A549 (cell line): ENCODE measurements at regions not wholly inside any gene's neighbourhood (a gene's known extent, or its start where the extent isn't known, plus 50 kb on each side); places are given as distances from the start of the nearest gene placed in this dataset.

Experiments used
- ATAC-seq, 2 experiments: fragments of 200-7000 bp in 1 of 2; fragments of >200 bp in 1 of 2; cut with Nextera tagmentation in 1 of 2; cut with Tn5 transposase in 1 of 2; 3 replicates each; pipeline versions ENCODE4 v1.8.0 to v1.9.1; 2018 to 2020; ENCODE audit warnings: mild to moderate bottlenecking in 1 of 2, moderate library complexity in 1 of 2
- CTCF ChIA-PET: fragments of 300-600 bp; sonication (Branson Sonifier 250); formaldehyde crosslinking; extraction: SDS; loops from one replicate; lab custom pipeline; 2021; ENCODE audit warnings: antibody characterized with exemption, inconsistent platforms; lab: Yijun Ruan, JAX
- POLR2A ChIA-PET: fragments of 350-600 bp; formaldehyde crosslinking; extraction: SDS; loops from one replicate; lab custom pipeline; 2021; ENCODE audit warnings: antibody characterized with exemption, inconsistent platforms; lab: Yijun Ruan, JAX
- DNase-seq, 2 experiments: peaks; one replicate each; pipeline versions ENCODE4 v3.0.0 to v3.0.0-alpha.2; 2011 to 2016; ENCODE audit warnings: low read depth in 1 of 2, low spot score in 1 of 2
- FAIRE-seq: peaks from 2 replicates; lab custom pipeline; 2011; peaks lifted over from hg19 to GRCh38; lab: Jason Lieb, UNC
- H3K27ac ChIP-seq, 2 experiments: fragments of >200 bp; sonication (Bioruptor Twin); formaldehyde crosslinking; 3 replicates each; pipeline ENCODE4 v1.5.1; 2016 to 2017
- H3K4me1 ChIP-seq: fragments of >200 bp; sonication (Bioruptor Twin); formaldehyde crosslinking; 3 replicates; pipeline ENCODE4 v1.6.1; 2016
- H3K4me2 ChIP-seq: fragments of >200 bp; sonication (Bioruptor Twin); formaldehyde crosslinking; 3 replicates; pipeline ENCODE4 v1.6.1; 2016
- H3K4me3 ChIP-seq: fragments of >200 bp; sonication (Bioruptor Twin); formaldehyde crosslinking; 3 replicates; pipeline ENCODE4 v1.5.1; 2016
- H3K9me3 ChIP-seq: fragments of >200 bp; sonication (Bioruptor Twin); formaldehyde crosslinking; 3 replicates; pipeline ENCODE4 v1.6.1; 2016
- CBX2 ChIP-seq: fragments of 200-600 bp; sonication (generic); IDR thresholded peaks from 2 replicates; pipeline ENCODE4 v1.6.1; 2016; ENCODE audit warnings: low read depth, mild to moderate bottlenecking, borderline replicate concordance
- CEBPB ChIP-seq, 2 experiments: fragments of >200 bp in 1 of 2; sonication (Bioruptor Twin) in 1 of 2; formaldehyde crosslinking in 1 of 2; IDR thresholded peaks; 2 replicates each; pipeline ENCODE4 v1.6.1; 2012 to 2016
- EHF ChIP-seq: fragments of 250-450 bp; sonication (Bioruptor Pico); IDR thresholded peaks from 2 replicates; pipeline ENCODE4 v1.5.0; 2020; ENCODE audit warnings: mild to moderate bottlenecking
- EHMT2 ChIP-seq: fragments of 200-600 bp; sonication (generic); IDR thresholded peaks from 2 replicates; pipeline ENCODE4 v1.6.1; 2016; ENCODE audit warnings: antibody characterized with exemption, low read depth, mild to moderate bottlenecking, moderate library complexity
- FOSB ChIP-seq: fragments of 250-450 bp; sonication (Bioruptor Pico); IDR thresholded peaks from 2 replicates; pipeline ENCODE4 v1.5.0; 2020; ENCODE audit warnings: mild to moderate bottlenecking, moderate library complexity
- MAFK ChIP-seq: fragments of 450-650 bp; IDR thresholded peaks from 2 replicates; pipeline ENCODE4 v1.6.1; 2014; ENCODE audit not compliant: partially characterized antibody
- MAZ ChIP-seq: fragments of 150-350 bp; IDR thresholded peaks from 2 replicates; pipeline ENCODE4 v1.6.1; 2014; ENCODE audit warnings: antibody characterized with exemption, low read depth, low read length, borderline replicate concordance
- NFE2L2 ChIP-seq: fragments of 150-350 bp; conservative IDR thresholded peaks from 2 replicates; pipeline ENCODE4 v1.6.1; 2014; ENCODE audit warnings: low read length
- NR3C1 ChIP-seq: fragments of >200 bp; sonication (Bioruptor Twin); formaldehyde crosslinking; IDR thresholded peaks from 3 replicates; pipeline ENCODE4 v1.6.1; 2017
- POLR2A ChIP-seq: IDR thresholded peaks from 2 replicates; pipeline ENCODE4 v1.6.1; 2012; ENCODE audit warnings: mild to moderate bottlenecking, low read length
- POLR2AphosphoS2 ChIP-seq: conservative IDR thresholded peaks from 2 replicates; pipeline ENCODE4 v1.6.1; 2012; ENCODE audit warnings: low read length, improper control_type of control experiment, inconsistent platforms
- RAD21 ChIP-seq, 2 experiments: fragments of >200 bp in 1 of 2; sonication (Bioruptor Twin) in 1 of 2; formaldehyde crosslinking in 1 of 2; IDR thresholded peaks in 1 of 2; conservative IDR thresholded peaks in 1 of 2; 2 replicates in 1 of 2; 3 replicates in 1 of 2; pipeline ENCODE4 v1.6.1; 2012 to 2018; ENCODE audit warnings: inconsistent platforms in 1 of 2
- RFX5 ChIP-seq: fragments of 450-650 bp; IDR thresholded peaks from 2 replicates; pipeline ENCODE4 v1.7.1; 2014; ENCODE audit warnings: antibody characterized with exemption, mild to moderate bottlenecking, moderate library complexity
- SMC3 ChIP-seq: fragments of >200 bp; sonication (Bioruptor Twin); formaldehyde crosslinking; IDR thresholded peaks from 3 replicates; pipeline ENCODE4 v1.6.1; 2018; ENCODE audit warnings: inconsistent platforms
- TFCP2L1 ChIP-seq: fragments of 250-450 bp; sonication (Bioruptor Pico); IDR thresholded peaks from 2 replicates; pipeline ENCODE4 v1.5.0; 2021; ENCODE audit warnings: mild to moderate bottlenecking
- ZFP36 ChIP-seq: fragments of 450-650 bp; IDR thresholded peaks from 2 replicates; pipeline ENCODE4 v1.6.1; 2014; ENCODE audit warnings: borderline replicate concordance; ENCODE audit not compliant: partially characterized antibody
- ZNF302 ChIP-seq: fragments of 250-450 bp; sonication (Bioruptor Pico); IDR thresholded peaks from 2 replicates; pipeline ENCODE4 v1.9.0; 2021; ENCODE audit warnings: inconsistent platforms, mild to moderate bottlenecking, moderate library complexity
- WGBS: methylation state at CpG from one replicate; pipeline ENCODE4 v1.1.6; 2017; ENCODE audit errors: missing lambda C conversion rate; 5-methylcytosine and 5-hydroxymethylcytosine counted together
- TF ChIP-seq, protein P1 (sequence below): fragments of >200 bp; sonication (Bioruptor Twin); formaldehyde crosslinking; IDR thresholded peaks from 2 replicates; pipeline ENCODE4 v1.6.1; 2016
- TF ChIP-seq, protein P2 (sequence below): fragments of 150-350 bp; IDR thresholded peaks from 2 replicates; pipeline ENCODE4 v1.6.1; 2014; ENCODE audit warnings: low read depth, mild to moderate bottlenecking, low read length
- TF ChIP-seq, protein P3 (sequence below): fragments of 250-450 bp; sonication (Bioruptor Pico); IDR thresholded peaks from 2 replicates; pipeline ENCODE4 v1.5.0; 2020; ENCODE audit warnings: low read depth, mild to moderate bottlenecking, moderate library complexity
- TF ChIP-seq, protein P4 (sequence below): fragments of 250-450 bp; sonication (Bioruptor Pico); IDR thresholded peaks from 2 replicates; pipeline ENCODE4 v1.5.0; 2021; ENCODE audit warnings: mild to moderate bottlenecking, moderate library complexity, borderline replicate concordance
- TF ChIP-seq, protein P5 (sequence below): IDR thresholded peaks from 2 replicates; pipeline ENCODE4 v1.6.1; 2012
- TF ChIP-seq, protein P6 (sequence below): fragments of 450-650 bp; IDR thresholded peaks from 2 replicates; pipeline ENCODE4 v1.6.1; 2014; ENCODE audit warnings: antibody characterized with exemption
- TF ChIP-seq, protein P7 (sequence below): fragments of 200-600 bp; sonication (generic); IDR thresholded peaks from 2 replicates; pipeline ENCODE4 v1.6.1; 2016; ENCODE audit warnings: antibody characterized with exemption, mild to moderate bottlenecking, moderate library complexity

DNA sequence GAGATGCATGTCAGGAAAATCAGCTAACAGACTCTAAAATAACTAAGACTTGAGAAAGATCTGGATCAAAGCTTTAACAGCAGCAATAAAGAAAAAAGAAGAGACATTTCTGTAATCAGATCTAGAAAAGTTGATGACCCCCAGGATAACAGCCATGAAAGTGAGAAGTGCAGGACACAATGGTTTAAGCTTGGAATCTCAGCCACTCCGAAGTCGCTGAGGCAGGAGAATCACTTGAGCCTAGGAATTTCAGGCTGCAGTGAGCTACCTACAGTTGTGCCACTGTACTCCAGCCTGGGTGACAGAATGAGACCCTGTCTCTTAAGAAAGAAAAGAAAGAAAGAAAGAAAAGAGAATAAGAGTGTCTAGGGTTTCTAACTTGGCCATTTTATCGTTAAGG is 544.1 kb downstream of the CD83 start (continued):
- TF ChIP-seq EHF (CRISPR knock-in tag) = no peak
- TF ChIP-seq, protein P1, sequence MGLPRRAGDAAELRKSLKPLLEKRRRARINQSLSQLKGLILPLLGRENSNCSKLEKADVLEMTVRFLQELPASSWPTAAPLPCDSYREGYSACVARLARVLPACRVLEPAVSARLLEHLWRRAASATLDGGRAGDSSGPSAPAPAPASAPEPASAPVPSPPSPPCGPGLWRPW = no peak
- TF ChIP-seq SMC3 = no peak
- no peak for TF ChIP-seq RFX5
- TF ChIP-seq CBX2 = no peak
- TF ChIP-seq FOSB (CRISPR knock-in tag) = no peak
- TF ChIP-seq, protein P2, sequence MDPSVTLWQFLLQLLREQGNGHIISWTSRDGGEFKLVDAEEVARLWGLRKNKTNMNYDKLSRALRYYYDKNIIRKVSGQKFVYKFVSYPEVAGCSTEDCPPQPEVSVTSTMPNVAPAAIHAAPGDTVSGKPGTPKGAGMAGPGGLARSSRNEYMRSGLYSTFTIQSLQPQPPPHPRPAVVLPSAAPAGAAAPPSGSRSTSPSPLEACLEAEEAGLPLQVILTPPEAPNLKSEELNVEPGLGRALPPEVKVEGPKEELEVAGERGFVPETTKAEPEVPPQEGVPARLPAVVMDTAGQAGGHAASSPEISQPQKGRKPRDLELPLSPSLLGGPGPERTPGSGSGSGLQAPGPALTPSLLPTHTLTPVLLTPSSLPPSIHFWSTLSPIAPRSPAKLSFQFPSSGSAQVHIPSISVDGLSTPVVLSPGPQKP = no peak
- no peak for TF ChIP-seq POLR2A
- TF ChIP-seq, protein P3, sequence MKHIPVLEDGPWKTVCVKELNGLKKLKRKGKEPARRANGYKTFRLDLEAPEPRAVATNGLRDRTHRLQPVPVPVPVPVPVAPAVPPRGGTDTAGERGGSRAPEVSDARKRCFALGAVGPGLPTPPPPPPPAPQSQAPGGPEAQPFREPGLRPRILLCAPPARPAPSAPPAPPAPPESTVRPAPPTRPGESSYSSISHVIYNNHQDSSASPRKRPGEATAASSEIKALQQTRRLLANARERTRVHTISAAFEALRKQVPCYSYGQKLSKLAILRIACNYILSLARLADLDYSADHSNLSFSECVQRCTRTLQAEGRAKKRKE (CRISPR knock-in tag) = no peak
- no peak for TF ChIP-seq TFCP2L1 (CRISPR knock-in tag)
- TF ChIP-seq POLR2AphosphoS2 = no peak

DNA sequence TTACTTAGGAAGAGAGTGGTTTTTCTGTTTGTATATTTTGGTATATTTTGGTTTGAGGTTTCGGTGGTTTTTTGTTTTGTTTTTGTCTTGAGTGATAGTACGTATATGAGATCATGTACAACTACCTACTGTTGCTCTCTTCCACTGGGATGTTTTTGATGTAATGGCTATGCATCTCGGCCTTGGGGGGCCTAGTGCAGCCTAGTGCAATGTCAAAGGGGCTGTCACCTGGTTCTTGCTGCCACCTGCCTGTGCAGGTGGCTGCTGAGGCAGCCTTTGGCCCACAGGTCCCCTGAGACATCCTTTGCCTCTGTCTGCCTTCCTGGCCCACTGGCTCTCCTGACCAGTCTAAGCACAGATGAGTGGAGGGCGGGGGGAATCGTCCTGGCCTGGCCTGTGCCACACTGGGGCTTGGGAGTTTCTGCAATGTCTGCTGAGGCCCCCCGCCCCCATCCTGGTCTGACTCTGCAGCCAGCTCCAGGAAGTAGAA is 546.6 kb downstream of the CD83 start:
- Histone ChIP-seq H3K4me2 (no peak overlapping the region), H3K27ac (peak overlapping the region in 1 of 2 experiments; percentile 50; a peak in 1 of 6 replicates), H3K4me3 (no peak overlapping the region), H3K9me3 (no peaks in the 10 kb centered on the region), H3K4me1 (0 out of 3 replicates have a peak, but pooled peaks cover 4% of the 10 kb centered on the region)
- POLR2A ChIA-PET = no interaction called here
- DNase-seq (no peak), FAIRE-seq (no peak), ATAC-seq (no peak)
- 63% methylated on average over 5 of the region's 6 CpGs for WGBS
- TF ChIP-seq, protein P4, sequence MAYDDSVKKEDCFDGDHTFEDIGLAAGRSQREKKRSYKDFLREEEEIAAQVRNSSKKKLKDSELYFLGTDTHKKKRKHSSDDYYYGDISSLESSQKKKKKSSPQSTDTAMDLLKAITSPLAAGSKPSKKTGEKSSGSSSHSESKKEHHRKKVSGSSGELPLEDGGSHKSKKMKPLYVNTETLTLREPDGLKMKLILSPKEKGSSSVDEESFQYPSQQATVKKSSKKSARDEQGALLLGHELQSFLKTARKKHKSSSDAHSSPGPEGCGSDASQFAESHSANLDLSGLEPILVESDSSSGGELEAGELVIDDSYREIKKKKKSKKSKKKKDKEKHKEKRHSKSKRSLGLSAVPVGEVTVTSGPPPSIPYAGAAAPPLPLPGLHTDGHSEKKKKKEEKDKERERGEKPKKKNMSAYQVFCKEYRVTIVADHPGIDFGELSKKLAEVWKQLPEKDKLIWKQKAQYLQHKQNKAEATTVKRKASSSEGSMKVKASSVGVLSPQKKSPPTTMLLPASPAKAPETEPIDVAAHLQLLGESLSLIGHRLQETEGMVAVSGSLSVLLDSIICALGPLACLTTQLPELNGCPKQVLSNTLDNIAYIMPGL (CRISPR knock-in tag) = no peak
- TF ChIP-seq MAFK = no peak
- TF ChIP-seq, protein P5, sequence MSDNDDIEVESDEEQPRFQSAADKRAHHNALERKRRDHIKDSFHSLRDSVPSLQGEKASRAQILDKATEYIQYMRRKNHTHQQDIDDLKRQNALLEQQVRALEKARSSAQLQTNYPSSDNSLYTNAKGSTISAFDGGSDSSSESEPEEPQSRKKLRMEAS = no peak
- TF ChIP-seq EHMT2 = no peak
- no peak for TF ChIP-seq NFE2L2
- CTCF ChIA-PET = interaction anchor here (1.0 kb wide), 1 partner anchor 50 kb away, joined by 3 read pairs; no protein-coding TSS in a partner anchor

DNA sequence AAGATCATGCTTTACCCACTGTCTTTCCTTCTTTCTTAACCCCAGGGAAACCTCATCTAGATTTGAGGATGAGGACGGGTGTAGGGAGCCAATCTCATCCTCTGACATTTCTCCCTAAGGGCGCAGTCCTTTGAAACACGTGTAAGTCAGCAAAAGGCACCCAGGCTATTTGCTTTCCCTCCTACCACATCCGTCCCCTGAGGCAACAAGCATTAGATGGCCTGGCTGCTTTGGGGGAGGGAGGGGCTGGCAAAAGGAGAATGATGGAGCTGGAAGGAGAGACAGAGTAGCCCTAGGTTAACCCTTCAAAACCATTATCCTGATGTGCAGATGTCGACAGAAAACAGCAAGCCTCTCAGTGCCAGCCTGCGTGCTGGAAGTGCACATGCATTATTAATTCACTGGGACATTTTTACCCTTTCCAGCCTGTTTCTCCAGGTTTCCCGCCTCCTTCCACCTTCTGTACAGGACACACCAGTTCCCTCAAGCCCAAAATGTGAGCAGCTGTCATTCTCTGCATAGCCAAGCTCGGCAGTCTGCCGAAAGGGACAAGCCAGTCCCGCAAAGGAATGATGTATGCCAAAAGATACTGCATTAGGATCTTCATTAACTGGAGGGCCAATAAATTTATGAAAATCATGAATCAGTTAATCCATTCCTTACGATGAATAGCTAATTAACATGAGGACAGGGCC is 547.2 kb downstream of the CD83 start:
- CTCF ChIA-PET = interaction anchor here (1.0 kb wide), 1 partner anchor 50 kb away, joined by 3 read pairs; no protein-coding TSS in a partner anchor
- no peak overlapping the region for H3K4me3 ChIP-seq
- H3K4me2 ChIP-seq = no peak overlapping the region
- FAIRE-seq (no peak), DNase-seq (no peak), ATAC-seq (no peak)
- no peak overlapping the region for H3K27ac ChIP-seq
- WGBS = 91% methylated on average over 10 of the region's 11 CpGs
- H3K4me1 ChIP-seq = 0 out of 3 replicates have a peak, but pooled peaks cover 4% of the 10 kb centered on the region
- POLR2A ChIA-PET = no interaction called here
- no peaks in the 10 kb centered on the region for H3K9me3 ChIP-seq
- no peak for TF ChIP-seq ZNF302 (CRISPR knock-in tag)
- TF ChIP-seq, protein P6, sequence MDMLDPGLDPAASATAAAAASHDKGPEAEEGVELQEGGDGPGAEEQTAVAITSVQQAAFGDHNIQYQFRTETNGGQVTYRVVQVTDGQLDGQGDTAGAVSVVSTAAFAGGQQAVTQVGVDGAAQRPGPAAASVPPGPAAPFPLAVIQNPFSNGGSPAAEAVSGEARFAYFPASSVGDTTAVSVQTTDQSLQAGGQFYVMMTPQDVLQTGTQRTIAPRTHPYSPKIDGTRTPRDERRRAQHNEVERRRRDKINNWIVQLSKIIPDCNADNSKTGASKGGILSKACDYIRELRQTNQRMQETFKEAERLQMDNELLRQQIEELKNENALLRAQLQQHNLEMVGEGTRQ = no peak
- TF ChIP-seq RAD21 (conservative IDR thresholded peaks at IDR 0.05 in 1 of 2, IDR thresholded peaks at IDR 0.05 in 1 of 2) = no peak
- no peak for TF ChIP-seq NFE2L2
- TF ChIP-seq, protein P1 = no peak
- TF ChIP-seq ZFP36 = no peak
- TF ChIP-seq CEBPB (IDR thresholded peaks at IDR 0.05) = no peak
- no peak for TF ChIP-seq FOSB (CRISPR knock-in tag)
- TF ChIP-seq MAZ = no peak
- no peak for TF ChIP-seq CBX2
- no peak for TF ChIP-seq NR3C1
- TF ChIP-seq, protein P7, sequence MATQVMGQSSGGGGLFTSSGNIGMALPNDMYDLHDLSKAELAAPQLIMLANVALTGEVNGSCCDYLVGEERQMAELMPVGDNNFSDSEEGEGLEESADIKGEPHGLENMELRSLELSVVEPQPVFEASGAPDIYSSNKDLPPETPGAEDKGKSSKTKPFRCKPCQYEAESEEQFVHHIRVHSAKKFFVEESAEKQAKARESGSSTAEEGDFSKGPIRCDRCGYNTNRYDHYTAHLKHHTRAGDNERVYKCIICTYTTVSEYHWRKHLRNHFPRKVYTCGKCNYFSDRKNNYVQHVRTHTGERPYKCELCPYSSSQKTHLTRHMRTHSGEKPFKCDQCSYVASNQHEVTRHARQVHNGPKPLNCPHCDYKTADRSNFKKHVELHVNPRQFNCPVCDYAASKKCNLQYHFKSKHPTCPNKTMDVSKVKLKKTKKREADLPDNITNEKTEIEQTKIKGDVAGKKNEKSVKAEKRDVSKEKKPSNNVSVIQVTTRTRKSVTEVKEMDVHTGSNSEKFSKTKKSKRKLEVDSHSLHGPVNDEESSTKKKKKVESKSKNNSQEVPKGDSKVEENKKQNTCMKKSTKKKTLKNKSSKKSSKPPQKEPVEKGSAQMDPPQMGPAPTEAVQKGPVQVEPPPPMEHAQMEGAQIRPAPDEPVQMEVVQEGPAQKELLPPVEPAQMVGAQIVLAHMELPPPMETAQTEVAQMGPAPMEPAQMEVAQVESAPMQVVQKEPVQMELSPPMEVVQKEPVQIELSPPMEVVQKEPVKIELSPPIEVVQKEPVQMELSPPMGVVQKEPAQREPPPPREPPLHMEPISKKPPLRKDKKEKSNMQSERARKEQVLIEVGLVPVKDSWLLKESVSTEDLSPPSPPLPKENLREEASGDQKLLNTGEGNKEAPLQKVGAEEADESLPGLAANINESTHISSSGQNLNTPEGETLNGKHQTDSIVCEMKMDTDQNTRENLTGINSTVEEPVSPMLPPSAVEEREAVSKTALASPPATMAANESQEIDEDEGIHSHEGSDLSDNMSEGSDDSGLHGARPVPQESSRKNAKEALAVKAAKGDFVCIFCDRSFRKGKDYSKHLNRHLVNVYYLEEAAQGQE = no peak
